ENCODE measurements at regions not wholly inside any gene's neighbourhood (a gene's known extent, or its start where the extent isn't known, plus 50 kb on each side); places are given as distances from the start of the nearest gene placed in this dataset.

DNA sequence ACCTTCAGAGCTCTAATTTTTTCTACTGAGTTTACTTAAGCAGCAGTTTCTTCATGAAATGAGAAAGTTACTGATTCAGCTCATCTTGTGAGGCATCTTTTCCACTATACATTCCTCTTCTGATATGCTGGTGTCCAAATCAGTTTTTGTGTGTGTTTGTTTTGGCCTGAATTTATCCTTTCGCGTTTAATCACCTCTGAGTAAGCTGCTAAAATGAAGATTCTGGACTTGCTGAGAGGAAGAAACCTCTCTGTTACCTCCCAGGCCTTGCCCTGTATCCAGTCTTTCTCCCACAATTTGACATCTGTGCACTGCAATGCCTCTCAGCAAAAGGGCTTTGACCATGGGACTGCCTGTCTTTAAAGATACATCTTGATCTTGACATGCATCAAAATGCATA, 536.2 kb upstream of the NRSN1 start:
- H3K27me3 ChIP-seq (ENCODE audit: control insufficient read depth in 4 of 4, insufficient read depth in 4 of 4, low read length in 3 of 4): no peaks in the 10 kb centered on the region

DNA sequence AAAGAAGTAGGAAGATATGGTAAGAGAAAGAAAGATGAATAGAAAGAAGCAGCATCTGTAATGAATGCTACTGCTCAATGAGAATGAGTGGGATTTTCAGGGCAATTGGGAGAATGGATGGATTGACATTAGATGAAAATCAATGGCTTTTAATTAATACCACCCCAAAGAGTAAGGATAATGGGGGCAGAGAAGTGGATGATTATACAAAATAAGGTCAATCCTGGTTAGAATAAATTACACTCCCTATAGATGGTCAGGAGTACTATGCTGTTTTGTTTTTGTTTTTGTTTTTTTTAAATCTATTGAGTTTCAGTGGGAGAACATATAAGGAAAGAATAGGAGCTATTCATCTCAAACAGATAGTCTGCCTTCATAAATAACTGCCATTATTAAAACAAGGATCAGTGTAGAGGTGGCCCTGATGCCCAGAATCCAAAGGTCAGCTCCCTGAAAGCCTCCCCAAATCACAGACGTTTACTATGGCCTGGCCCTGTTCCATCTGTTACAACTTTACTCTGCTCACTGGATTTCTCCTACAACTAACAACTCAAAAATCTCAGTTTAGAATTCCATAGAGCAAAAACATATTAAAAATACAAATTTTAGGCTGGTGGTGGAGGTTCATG, 535.4 kb upstream of the NRSN1 start:
- peak; percentile 29 for TF ChIP-seq SP1 (IDR thresholded peaks at IDR 0.05)
- peak; percentile 16 to 73 for TF ChIP-seq HNF4A (conservative IDR thresholded peaks at IDR 0.05)
- TF ChIP-seq JUND (IDR thresholded peaks at IDR 0.05): no peak
- Histone ChIP-seq H3K36me3 (ENCODE audit: control insufficient read depth in 4 of 4, insufficient read depth in 3 of 4, low read depth in 1 of 4, low read length in 3 of 4) (no peaks in the 10 kb centered on the region), H3K9ac (ENCODE audit: low read depth in 1 of 2, low read length in 2 of 2) (no peak overlapping the region), H3K27me3 (ENCODE audit: control insufficient read depth in 4 of 4, insufficient read depth in 4 of 4, low read length in 3 of 4) (no peaks in the 10 kb centered on the region), H3K4me3 (ENCODE audit: low read depth in 1 of 3, low read length in 3 of 3) (no peak overlapping the region), H3K27ac (ENCODE audit: low read depth in 1 of 2, low read length in 2 of 2) (no peak overlapping the region), H3K9me3 (ENCODE audit: control insufficient read depth in 4 of 4, low read length in 3 of 4) (peaks cover 0 to 1% (median 0%) of the 10 kb centered on the region in 4 donors), H3K4me1 (ENCODE audit: control insufficient read depth in 4 of 4, insufficient read depth in 4 of 4, low read length in 3 of 4) (peaks cover 0 to 5% (median 1%) of the 10 kb centered on the region in 4 donors)
- DNase-seq (ENCODE audit: low spot score): no peak
- 6% methylated on average over 1 of the region's 1 CpG for WGBS

More for the DNA sequence above, 536.2 kb upstream of the NRSN1 start:
- Histone ChIP-seq H3K4me1 (ENCODE audit: control insufficient read depth in 4 of 4, insufficient read depth in 4 of 4, low read length in 3 of 4) (peaks cover 0 to 5% (median 1%) of the 10 kb centered on the region in 4 donors), H3K9me3 (ENCODE audit: control insufficient read depth in 4 of 4, low read length in 3 of 4) (peaks cover 0 to 1% (median 0%) of the 10 kb centered on the region in 4 donors), H3K9ac (ENCODE audit: low read depth in 1 of 2, low read length in 2 of 2) (no peak overlapping the region), H3K4me3 (ENCODE audit: low read depth in 1 of 3, low read length in 3 of 3) (no peak overlapping the region), H3K27ac (ENCODE audit: low read depth in 1 of 2, low read length in 2 of 2) (no peak overlapping the region), H3K36me3 (ENCODE audit: control insufficient read depth in 4 of 4, insufficient read depth in 3 of 4, low read depth in 1 of 4, low read length in 3 of 4) (no peaks in the 10 kb centered on the region)
- DNase-seq (ENCODE audit: low spot score): no peak
- TF ChIP-seq NR2F2 (IDR thresholded peaks at IDR 0.05) (no peak), RXRA (IDR thresholded peaks at IDR 0.05) (no peak), RAD21 (IDR thresholded peaks at IDR 0.05) (no peak), YY1 (IDR thresholded peaks at IDR 0.05) (no peak), FOXA2 (IDR thresholded peaks at IDR 0.05) (no peak), TAF1 (conservative IDR thresholded peaks at IDR 0.05) (no peak), EGR1 (IDR thresholded peaks at IDR 0.05; ENCODE audit: low read depth in 2 of 2) (no peak), FOXA1 (IDR thresholded peaks at IDR 0.05) (no peak)
- TF ChIP-seq, protein P1, sequence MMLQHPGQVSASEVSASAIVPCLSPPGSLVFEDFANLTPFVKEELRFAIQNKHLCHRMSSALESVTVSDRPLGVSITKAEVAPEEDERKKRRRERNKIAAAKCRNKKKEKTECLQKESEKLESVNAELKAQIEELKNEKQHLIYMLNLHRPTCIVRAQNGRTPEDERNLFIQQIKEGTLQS (IDR thresholded peaks at IDR 0.05): no peak
- WGBS: 66% methylated on average over 2 of the region's 2 CpGs

DNA sequence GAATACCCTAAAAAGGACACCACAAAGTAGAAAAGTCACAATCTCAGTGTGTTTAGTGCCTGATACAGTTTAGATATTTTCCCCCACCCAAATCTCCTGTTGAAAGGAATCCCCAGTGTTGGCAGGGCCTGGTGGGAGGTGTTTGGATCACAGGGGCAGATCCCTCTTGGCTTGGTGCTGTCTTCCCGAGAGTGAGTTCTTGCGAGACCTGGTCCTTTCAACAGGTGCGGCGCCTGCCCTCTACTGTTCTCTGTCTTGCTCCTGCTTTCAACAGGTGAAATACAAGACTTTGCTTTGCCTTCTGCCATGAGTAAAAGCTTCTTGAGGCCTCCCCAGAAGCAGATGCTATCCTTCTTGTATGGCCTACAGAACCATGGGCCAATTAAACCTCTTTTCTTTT, 534.3 kb upstream of the NRSN1 start:
- Histone ChIP-seq H3K27me3 (ENCODE audit: control insufficient read depth in 4 of 4, insufficient read depth in 4 of 4, low read length in 3 of 4) (no peaks in the 10 kb centered on the region), H3K9me3 (ENCODE audit: control insufficient read depth in 4 of 4, low read length in 3 of 4) (peaks cover 0 to 1% (median 0%) of the 10 kb centered on the region in 4 donors), H3K9ac (ENCODE audit: low read depth in 1 of 2, low read length in 2 of 2) (no peak overlapping the region), H3K27ac (ENCODE audit: low read depth in 1 of 2, low read length in 2 of 2) (no peak overlapping the region), H3K36me3 (ENCODE audit: control insufficient read depth in 4 of 4, insufficient read depth in 3 of 4, low read depth in 1 of 4, low read length in 3 of 4) (no peaks in the 10 kb centered on the region), H3K4me3 (ENCODE audit: low read depth in 1 of 3, low read length in 3 of 3) (no peak overlapping the region), H3K4me1 (ENCODE audit: control insufficient read depth in 4 of 4, insufficient read depth in 4 of 4, low read length in 3 of 4) (peaks cover 0 to 5% (median 1%) of the 10 kb centered on the region in 4 donors)
- no peak for DNase-seq (ENCODE audit: low spot score)
- TF ChIP-seq HNF4A (conservative IDR thresholded peaks at IDR 0.05) (no peak), RXRA (IDR thresholded peaks at IDR 0.05) (no peak)
- WGBS: 86% methylated on average over 4 of the region's 4 CpGs

DNA sequence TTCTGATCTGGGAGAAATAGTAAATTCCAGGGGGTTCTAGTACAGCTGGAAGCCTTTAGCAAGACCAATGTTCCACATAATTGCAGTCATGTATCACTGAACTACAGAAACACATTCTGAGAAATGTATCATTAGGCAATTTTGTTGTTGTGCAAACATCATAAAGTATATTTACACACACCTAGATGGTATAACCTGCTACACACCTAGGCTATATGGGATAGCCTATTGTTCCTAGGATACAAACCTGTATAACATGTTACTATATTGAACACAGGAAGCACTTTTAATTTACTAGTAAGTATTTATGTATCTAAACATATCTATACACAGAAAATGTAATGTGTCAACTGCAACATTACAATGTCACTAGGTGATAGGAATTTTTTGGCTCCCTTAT, 525.9 kb upstream of the NRSN1 start:
- no peak for DNase-seq (ENCODE audit: low spot score)
- Histone ChIP-seq H3K9me3 (ENCODE audit: control insufficient read depth in 4 of 4, low read length in 3 of 4) (no peaks in the 10 kb centered on the region), H3K9ac (ENCODE audit: low read depth in 1 of 2, low read length in 2 of 2) (no peak overlapping the region), H3K36me3 (ENCODE audit: control insufficient read depth in 4 of 4, insufficient read depth in 3 of 4, low read depth in 1 of 4, low read length in 3 of 4) (no peaks in the 10 kb centered on the region), H3K27ac (ENCODE audit: low read depth in 1 of 2, low read length in 2 of 2) (no peak overlapping the region), H3K4me1 (ENCODE audit: control insufficient read depth in 4 of 4, insufficient read depth in 4 of 4, low read length in 3 of 4) (no peaks in the 10 kb centered on the region), H3K27me3 (ENCODE audit: control insufficient read depth in 4 of 4, insufficient read depth in 4 of 4, low read length in 3 of 4) (no peaks in the 10 kb centered on the region), H3K4me3 (ENCODE audit: low read depth in 1 of 3, low read length in 3 of 3) (no peak overlapping the region)
- no peak for TF ChIP-seq JUND (IDR thresholded peaks at IDR 0.05)
- TF ChIP-seq EGR1 (IDR thresholded peaks at IDR 0.05; ENCODE audit: low read depth in 2 of 2): no peak
- no peak for TF ChIP-seq HNF4A (conservative IDR thresholded peaks at IDR 0.05)
- no peak for TF ChIP-seq YY1 (IDR thresholded peaks at IDR 0.05)
- TF ChIP-seq, protein P2, sequence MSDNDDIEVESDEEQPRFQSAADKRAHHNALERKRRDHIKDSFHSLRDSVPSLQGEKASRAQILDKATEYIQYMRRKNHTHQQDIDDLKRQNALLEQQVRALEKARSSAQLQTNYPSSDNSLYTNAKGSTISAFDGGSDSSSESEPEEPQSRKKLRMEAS (IDR thresholded peaks at IDR 0.05): no peak
- TF ChIP-seq TAF1 (conservative IDR thresholded peaks at IDR 0.05): no peak
- TF ChIP-seq, protein P3, sequence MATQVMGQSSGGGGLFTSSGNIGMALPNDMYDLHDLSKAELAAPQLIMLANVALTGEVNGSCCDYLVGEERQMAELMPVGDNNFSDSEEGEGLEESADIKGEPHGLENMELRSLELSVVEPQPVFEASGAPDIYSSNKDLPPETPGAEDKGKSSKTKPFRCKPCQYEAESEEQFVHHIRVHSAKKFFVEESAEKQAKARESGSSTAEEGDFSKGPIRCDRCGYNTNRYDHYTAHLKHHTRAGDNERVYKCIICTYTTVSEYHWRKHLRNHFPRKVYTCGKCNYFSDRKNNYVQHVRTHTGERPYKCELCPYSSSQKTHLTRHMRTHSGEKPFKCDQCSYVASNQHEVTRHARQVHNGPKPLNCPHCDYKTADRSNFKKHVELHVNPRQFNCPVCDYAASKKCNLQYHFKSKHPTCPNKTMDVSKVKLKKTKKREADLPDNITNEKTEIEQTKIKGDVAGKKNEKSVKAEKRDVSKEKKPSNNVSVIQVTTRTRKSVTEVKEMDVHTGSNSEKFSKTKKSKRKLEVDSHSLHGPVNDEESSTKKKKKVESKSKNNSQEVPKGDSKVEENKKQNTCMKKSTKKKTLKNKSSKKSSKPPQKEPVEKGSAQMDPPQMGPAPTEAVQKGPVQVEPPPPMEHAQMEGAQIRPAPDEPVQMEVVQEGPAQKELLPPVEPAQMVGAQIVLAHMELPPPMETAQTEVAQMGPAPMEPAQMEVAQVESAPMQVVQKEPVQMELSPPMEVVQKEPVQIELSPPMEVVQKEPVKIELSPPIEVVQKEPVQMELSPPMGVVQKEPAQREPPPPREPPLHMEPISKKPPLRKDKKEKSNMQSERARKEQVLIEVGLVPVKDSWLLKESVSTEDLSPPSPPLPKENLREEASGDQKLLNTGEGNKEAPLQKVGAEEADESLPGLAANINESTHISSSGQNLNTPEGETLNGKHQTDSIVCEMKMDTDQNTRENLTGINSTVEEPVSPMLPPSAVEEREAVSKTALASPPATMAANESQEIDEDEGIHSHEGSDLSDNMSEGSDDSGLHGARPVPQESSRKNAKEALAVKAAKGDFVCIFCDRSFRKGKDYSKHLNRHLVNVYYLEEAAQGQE (IDR thresholded peaks at IDR 0.05): no peak
- TF ChIP-seq SP1 (IDR thresholded peaks at IDR 0.05): no peak
- TF ChIP-seq FOXA1 (IDR thresholded peaks at IDR 0.05): no peak
- TF ChIP-seq HNF4G (IDR thresholded peaks at IDR 0.05): no peak
- no peak for TF ChIP-seq RAD21 (IDR thresholded peaks at IDR 0.05)
- TF ChIP-seq GABPA (IDR thresholded peaks at IDR 0.05 in 1 of 2, conservative IDR thresholded peaks at IDR 0.05 in 1 of 2): no peak
- TF ChIP-seq, protein P4, sequence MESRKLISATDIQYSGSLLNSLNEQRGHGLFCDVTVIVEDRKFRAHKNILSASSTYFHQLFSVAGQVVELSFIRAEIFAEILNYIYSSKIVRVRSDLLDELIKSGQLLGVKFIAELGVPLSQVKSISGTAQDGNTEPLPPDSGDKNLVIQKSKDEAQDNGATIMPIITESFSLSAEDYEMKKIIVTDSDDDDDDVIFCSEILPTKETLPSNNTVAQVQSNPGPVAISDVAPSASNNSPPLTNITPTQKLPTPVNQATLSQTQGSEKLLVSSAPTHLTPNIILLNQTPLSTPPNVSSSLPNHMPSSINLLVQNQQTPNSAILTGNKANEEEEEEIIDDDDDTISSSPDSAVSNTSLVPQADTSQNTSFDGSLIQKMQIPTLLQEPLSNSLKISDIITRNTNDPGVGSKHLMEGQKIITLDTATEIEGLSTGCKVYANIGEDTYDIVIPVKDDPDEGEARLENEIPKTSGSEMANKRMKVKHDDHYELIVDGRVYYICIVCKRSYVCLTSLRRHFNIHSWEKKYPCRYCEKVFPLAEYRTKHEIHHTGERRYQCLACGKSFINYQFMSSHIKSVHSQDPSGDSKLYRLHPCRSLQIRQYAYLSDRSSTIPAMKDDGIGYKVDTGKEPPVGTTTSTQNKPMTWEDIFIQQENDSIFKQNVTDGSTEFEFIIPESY (IDR thresholded peaks at IDR 0.05): no peak
- TF ChIP-seq, protein P1 (IDR thresholded peaks at IDR 0.05): no peak
- TF ChIP-seq NR2F2 (IDR thresholded peaks at IDR 0.05): no peak
- TF ChIP-seq FOXA2 (IDR thresholded peaks at IDR 0.05): no peak
